ENCODE measurements at regions not wholly inside any gene's neighbourhood (a gene's known extent, or its start where the extent isn't known, plus 50 kb on each side); places are given as distances from the start of the nearest gene placed in this dataset.

- CTCF ChIA-PET = no interaction called here
- POLR2A ChIA-PET = no interaction called here
- Histone ChIP-seq H3K4me1 (ENCODE audit: control insufficient read depth, insufficient read depth, low read length) (no peaks in the 10 kb centered on the region), H3K9me3 (ENCODE audit: control insufficient read depth, insufficient read depth, low read depth, low read length) (no peaks in the 10 kb centered on the region), H3K36me3 (ENCODE audit: control insufficient read depth in 2 of 2, insufficient read depth in 1 of 2, low read length in 2 of 2) (no peaks in the 10 kb centered on the region), H3K4me3 (ENCODE audit: low read depth, low read length) (no peak overlapping the region), H3K27ac (ENCODE audit: extremely low read depth, low read depth, low read length) (no peak overlapping the region)
- TF ChIP-seq ZFP41 (tag by site-specific recombination; IDR thresholded peaks at IDR 0.05; ENCODE audit: borderline replicate concordance) (no peak), OVOL3 (tag by site-specific recombination; IDR thresholded peaks at IDR 0.05) (no peak), ZNF791 (tag by site-specific recombination; IDR thresholded peaks at IDR 0.05) (no peak), HIC1 (tag by site-specific recombination; IDR thresholded peaks at IDR 0.05) (no peak), ZNF704 (tag by site-specific recombination; IDR thresholded peaks at IDR 0.05) (no peak), ZNF600 (tag by site-specific recombination; IDR thresholded peaks at IDR 0.05) (no peak)
These were observed 213.8 kb downstream of the IRX1 start for GRCh38 chr5:3809455-3809854.

- H3K36me3 ChIP-seq (ENCODE audit: control insufficient read depth in 2 of 2, insufficient read depth in 1 of 2, low read length in 2 of 2) = no peaks in the 10 kb centered on the region
These were observed 215.5 kb downstream of the IRX1 start for GRCh38 chr5:3811116-3811515.

DNA sequence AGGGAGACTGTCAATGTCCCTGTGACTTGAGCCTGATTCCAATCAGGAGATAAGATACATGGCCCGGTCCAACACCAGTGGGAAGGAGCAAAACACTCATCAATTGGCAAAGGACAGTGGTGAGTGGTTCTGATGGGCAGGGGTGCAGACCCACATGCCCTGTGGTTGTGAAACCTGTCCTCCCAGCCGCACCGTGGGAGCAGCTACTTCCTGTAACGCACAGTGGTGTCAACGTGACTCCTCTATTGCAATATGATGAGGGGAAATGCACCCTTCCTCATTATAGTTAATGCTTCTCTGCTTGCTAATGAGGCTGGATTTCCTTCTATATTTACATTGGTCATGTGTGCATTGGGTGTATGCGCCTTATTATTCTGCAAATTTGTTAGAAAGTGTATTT is 223.0 kb downstream of the IRX1 start:
- H3K4me3 ChIP-seq (ENCODE audit: low read depth, low read length) = no peak overlapping the region
- H3K27ac ChIP-seq (ENCODE audit: extremely low read depth, low read depth, low read length) = no peak overlapping the region
- no peaks in the 10 kb centered on the region for H3K36me3 ChIP-seq (ENCODE audit: control insufficient read depth in 2 of 2, insufficient read depth in 1 of 2, low read length in 2 of 2)
- no peak for TF ChIP-seq ZNF16 (tag by site-specific recombination; IDR thresholded peaks at IDR 0.05; ENCODE audit: low read depth)
- no peak for TF ChIP-seq ZNF350 (tag by site-specific recombination; IDR thresholded peaks at IDR 0.05)
- TF ChIP-seq KLF8 (tag by site-specific recombination; IDR thresholded peaks at IDR 0.05) = no peak
- TF ChIP-seq OVOL3 (tag by site-specific recombination; IDR thresholded peaks at IDR 0.05) = no peak
- no peak for TF ChIP-seq PRDM6 (tag by site-specific recombination; IDR thresholded peaks at IDR 0.05)
- no peak for TF ChIP-seq ZNF202 (tag by site-specific recombination; IDR thresholded peaks at IDR 0.05; ENCODE audit: borderline replicate concordance)
- no peak for TF ChIP-seq ZNF302 (tag by site-specific recombination; IDR thresholded peaks at IDR 0.05; ENCODE audit: low read depth)
- ChIA-PET POLR2A (no interaction called here), CTCF (no interaction called here)
- no peaks in the 10 kb centered on the region for H3K4me1 ChIP-seq (ENCODE audit: control insufficient read depth, insufficient read depth, low read length)
- H3K9me3 ChIP-seq (ENCODE audit: control insufficient read depth, insufficient read depth, low read depth, low read length) = no peaks in the 10 kb centered on the region

More at GRCh38 chr5:3811116-3811515, 215.5 kb downstream of the IRX1 start:
- POLR2A ChIA-PET = no interaction called here
- no peak overlapping the region for H3K27ac ChIP-seq (ENCODE audit: extremely low read depth, low read depth, low read length)
- CTCF ChIA-PET = no interaction called here
- no peaks in the 10 kb centered on the region for H3K9me3 ChIP-seq (ENCODE audit: control insufficient read depth, insufficient read depth, low read depth, low read length)
- TF ChIP-seq ZNF664 (tag by site-specific recombination; IDR thresholded peaks at IDR 0.05) (no peak), YY2 (tag by site-specific recombination; IDR thresholded peaks at IDR 0.05) (no peak), KLF1 (tag by site-specific recombination; IDR thresholded peaks at IDR 0.05) (no peak), ZNF629 (tag by site-specific recombination; IDR thresholded peaks at IDR 0.05) (no peak), ZNF521 (tag by site-specific recombination; IDR thresholded peaks at IDR 0.05) (no peak)
- TF ChIP-seq, protein P1, sequence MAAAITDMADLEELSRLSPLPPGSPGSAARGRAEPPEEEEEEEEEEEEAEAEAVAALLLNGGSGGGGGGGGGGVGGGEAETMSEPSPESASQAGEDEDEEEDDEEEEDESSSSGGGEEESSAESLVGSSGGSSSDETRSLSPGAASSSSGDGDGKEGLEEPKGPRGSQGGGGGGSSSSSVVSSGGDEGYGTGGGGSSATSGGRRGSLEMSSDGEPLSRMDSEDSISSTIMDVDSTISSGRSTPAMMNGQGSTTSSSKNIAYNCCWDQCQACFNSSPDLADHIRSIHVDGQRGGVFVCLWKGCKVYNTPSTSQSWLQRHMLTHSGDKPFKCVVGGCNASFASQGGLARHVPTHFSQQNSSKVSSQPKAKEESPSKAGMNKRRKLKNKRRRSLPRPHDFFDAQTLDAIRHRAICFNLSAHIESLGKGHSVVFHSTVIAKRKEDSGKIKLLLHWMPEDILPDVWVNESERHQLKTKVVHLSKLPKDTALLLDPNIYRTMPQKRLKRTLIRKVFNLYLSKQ (tag by site-specific recombination; IDR thresholded peaks at IDR 0.05; ENCODE audit: borderline replicate concordance) = no peak
- no peak overlapping the region for H3K4me3 ChIP-seq (ENCODE audit: low read depth, low read length)
- no peaks in the 10 kb centered on the region for H3K4me1 ChIP-seq (ENCODE audit: control insufficient read depth, insufficient read depth, low read length)
